ENCODE measurements at regions not wholly inside any gene's neighbourhood (a gene's known extent, or its start where the extent isn't known, plus 50 kb on each side); places are given as distances from the start of the nearest gene placed in this dataset.

DNA sequence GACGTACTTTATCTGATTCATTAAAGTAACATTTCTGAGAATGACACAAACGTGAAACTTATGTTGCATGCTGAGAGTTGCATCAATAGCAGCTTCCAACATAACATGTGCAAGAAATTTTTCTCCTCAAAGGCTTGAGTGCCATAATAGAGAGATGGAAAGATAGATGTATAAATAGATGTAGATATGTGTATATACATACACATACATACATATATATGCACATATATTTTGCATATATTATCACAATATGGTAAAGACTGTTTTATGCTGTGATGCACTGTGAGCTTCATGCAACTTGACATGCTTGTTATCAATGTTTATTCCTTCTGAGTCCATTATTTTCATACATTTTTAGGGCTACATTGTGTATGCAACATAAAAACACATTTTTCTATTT lies 270.6 kb upstream of the GALNTL6 start:
- no peaks in the 10 kb centered on the region for H3K36me3 ChIP-seq (ENCODE audit: control insufficient read depth, insufficient read depth, low read length)
- no peaks in the 10 kb centered on the region for H3K27me3 ChIP-seq (ENCODE audit: control insufficient read depth, insufficient read depth, low read length)
- no peak overlapping the region for H3K27ac ChIP-seq (ENCODE audit: low read length)
- no peak for DNase-seq
- H3K4me3 Mint-ChIP-seq: no peak overlapping the region
- H3K36me3 Mint-ChIP-seq: peaks cover 7% of the 10 kb centered on the region
- H3K4me1 ChIP-seq (ENCODE audit: control insufficient read depth, insufficient read depth, low read length): no peaks in the 10 kb centered on the region
- WGBS (ENCODE audit: insufficient coverage): 94% methylated on average over 2 of the region's 2 CpGs
- peaks cover 15 to 16% of the 10 kb centered on the region in 2 donors for H3K9me3 Mint-ChIP-seq
- H3K4me1 Mint-ChIP-seq: no peaks in the 10 kb centered on the region
- no peak overlapping the region for H3K27ac Mint-ChIP-seq
- ATAC-seq: no peak
- no peak for TF ChIP-seq CTCF (IDR thresholded peaks at IDR 0.05)
- H3K27me3 Mint-ChIP-seq (ENCODE audit: low read depth in 2 of 2): no peaks in the 10 kb centered on the region
- intact Hi-C loops (cut with micrococcal nuclease): no loop called here
- H3K4me3 ChIP-seq (ENCODE audit: low read length): no peak overlapping the region
- no peaks in the 10 kb centered on the region for H3K9me3 ChIP-seq (ENCODE audit: control insufficient read depth, insufficient read depth, low read length)

GRCh38 chr4:171538601-171539100 lies 274.6 kb upstream of the GALNTL6 start:
- Histone ChIP-seq H3K4me1 (ENCODE audit: control insufficient read depth, insufficient read depth, low read length) (no peaks in the 10 kb centered on the region), H3K36me3 (ENCODE audit: control insufficient read depth, insufficient read depth, low read length) (no peaks in the 10 kb centered on the region), H3K9me3 (ENCODE audit: control insufficient read depth, insufficient read depth, low read length) (peaks cover 3% of the 10 kb centered on the region), H3K4me3 (ENCODE audit: low read length) (no peak overlapping the region), H3K27me3 (ENCODE audit: control insufficient read depth, insufficient read depth, low read length) (no peaks in the 10 kb centered on the region), H3K27ac (ENCODE audit: low read length) (no peak overlapping the region)
- Mint-ChIP-seq H3K9me3 (peaks cover 7% of the 10 kb centered on the region in 2 donors), H3K36me3 (peaks cover 4% of the 10 kb centered on the region), H3K4me1 (no peaks in the 10 kb centered on the region), H3K27me3 (ENCODE audit: low read depth in 2 of 2) (no peaks in the 10 kb centered on the region), H3K27ac (no peak overlapping the region), H3K4me3 (no peak overlapping the region)
- intact Hi-C loops (cut with micrococcal nuclease): no loop called here
- DNase-seq (no peak), ATAC-seq (no peak)
- 56% methylated on average over 1 of the region's 1 CpG for WGBS (ENCODE audit: insufficient coverage)
- TF ChIP-seq CTCF (IDR thresholded peaks at IDR 0.05): no peak

DNA sequence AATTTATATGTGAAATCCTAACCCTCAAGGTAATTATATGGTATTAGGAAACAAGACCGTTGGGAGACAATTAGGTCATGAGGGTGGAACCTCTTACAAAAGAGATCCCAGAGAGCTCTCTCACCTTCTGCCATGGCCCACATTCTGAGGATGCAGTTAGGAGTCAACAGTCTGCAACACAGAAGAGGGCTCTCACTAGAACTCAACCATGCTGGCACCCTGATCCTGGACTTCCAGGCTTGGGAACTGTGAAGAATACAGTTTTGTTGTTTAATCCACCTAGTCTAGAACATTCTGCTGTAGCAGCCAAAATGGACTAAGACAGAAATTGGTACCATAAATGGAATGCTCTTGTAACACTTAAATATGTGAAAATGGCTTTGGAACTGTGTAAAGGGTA lies 278.8 kb upstream of the GALNTL6 start:
- no peak for ATAC-seq
- Histone ChIP-seq H3K27ac (ENCODE audit: low read length) (no peak overlapping the region), H3K36me3 (ENCODE audit: control insufficient read depth, insufficient read depth, low read length) (no peaks in the 10 kb centered on the region), H3K4me1 (ENCODE audit: control insufficient read depth, insufficient read depth, low read length) (no peaks in the 10 kb centered on the region), H3K4me3 (ENCODE audit: low read length) (no peak overlapping the region), H3K27me3 (ENCODE audit: control insufficient read depth, insufficient read depth, low read length) (no peaks in the 10 kb centered on the region), H3K9me3 (ENCODE audit: control insufficient read depth, insufficient read depth, low read length) (peaks cover 3% of the 10 kb centered on the region)
- intact Hi-C loops (cut with micrococcal nuclease): no loop called here
- 88% methylated on average over 1 of the region's 1 CpG for WGBS (ENCODE audit: insufficient coverage)
- H3K9me3 Mint-ChIP-seq: peaks cover 3 to 5% of the 10 kb centered on the region in 2 donors
- H3K4me1 Mint-ChIP-seq: no peaks in the 10 kb centered on the region
- no peaks in the 10 kb centered on the region for H3K27me3 Mint-ChIP-seq (ENCODE audit: low read depth in 2 of 2)
- peaks cover 4% of the 10 kb centered on the region for H3K36me3 Mint-ChIP-seq
- no peak overlapping the region for H3K27ac Mint-ChIP-seq
- DNase-seq: no peak
- H3K4me3 Mint-ChIP-seq: no peak overlapping the region
- no peak for TF ChIP-seq CTCF (IDR thresholded peaks at IDR 0.05)

DNA sequence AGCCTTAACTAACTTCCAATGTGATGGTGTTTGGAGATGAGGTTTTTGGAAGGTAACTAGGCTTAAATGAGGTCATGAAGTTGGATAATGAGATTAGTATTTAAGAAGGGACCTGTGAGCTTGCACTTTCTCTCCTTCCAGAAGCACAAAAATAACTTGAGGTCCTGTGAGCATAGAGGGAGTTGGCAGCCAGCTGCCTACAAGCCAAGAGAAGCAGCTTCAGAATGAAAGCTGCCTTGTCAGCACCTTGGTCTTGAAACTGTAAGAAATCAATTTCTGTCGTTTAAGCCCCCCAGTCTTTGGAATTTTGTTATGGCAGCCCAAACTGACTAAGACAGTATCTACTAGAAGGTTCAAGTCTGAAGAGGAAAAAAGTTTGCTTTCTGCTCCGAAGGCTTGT lies 280.2 kb upstream of the GALNTL6 start:
- no peak for DNase-seq
- Mint-ChIP-seq H3K36me3 (peaks cover 4% of the 10 kb centered on the region), H3K9me3 (peaks cover 0 to 5% of the 10 kb centered on the region in 2 donors), H3K27ac (no peak overlapping the region), H3K4me3 (no peak overlapping the region), H3K4me1 (no peaks in the 10 kb centered on the region), H3K27me3 (ENCODE audit: low read depth in 2 of 2) (no peaks in the 10 kb centered on the region)
- no peak for TF ChIP-seq CTCF (IDR thresholded peaks at IDR 0.05)
- WGBS (ENCODE audit: insufficient coverage): 76% methylated on average over 2 of the region's 2 CpGs
- Histone ChIP-seq H3K27ac (ENCODE audit: low read length) (no peak overlapping the region), H3K4me3 (ENCODE audit: low read length) (no peak overlapping the region), H3K27me3 (ENCODE audit: control insufficient read depth, insufficient read depth, low read length) (no peaks in the 10 kb centered on the region), H3K4me1 (ENCODE audit: control insufficient read depth, insufficient read depth, low read length) (no peaks in the 10 kb centered on the region), H3K9me3 (ENCODE audit: control insufficient read depth, insufficient read depth, low read length) (peaks cover 3% of the 10 kb centered on the region), H3K36me3 (ENCODE audit: control insufficient read depth, insufficient read depth, low read length) (no peaks in the 10 kb centered on the region)
- ATAC-seq: no peak
- intact Hi-C loops (cut with micrococcal nuclease): no loop called here
